Breast epithelium (tissue), 3 donors: ENCODE measurements at regions not wholly inside any gene's neighbourhood (a gene's known extent, or its start where the extent isn't known, plus 50 kb on each side); places are given as distances from the start of the nearest gene placed in this dataset.

Experiments
- CTCF ChIP-seq, 3 donors: fragments of 450-650 bp; IDR thresholded peaks; one replicate each; pipeline ENCODE4 v1.5.1; 2016 to 2017; ENCODE audit warnings: antibody characterized with exemption in 3 of 3, mild to moderate bottlenecking in 3 of 3, moderate library complexity in 3 of 3
- POLR2A ChIP-seq: fragments of 450-650 bp; IDR thresholded peaks from one replicate; pipeline ENCODE4 v1.6.1; 2016; ENCODE audit warnings: antibody characterized with exemption, mild to moderate bottlenecking, moderate library complexity

GRCh38 chr4:41874873-41875272, 60.4 kb upstream of the TMEM33 start:
- TF ChIP-seq CTCF (IDR thresholded peaks at IDR 0.05), result no peak
- TF ChIP-seq POLR2A, result no peak
